Fibroblast of lung (primary cell): ENCODE measurements at regions not wholly inside any gene's neighbourhood (a gene's known extent, or its start where the extent isn't known, plus 50 kb on each side); places are given as distances from the start of the nearest gene placed in this dataset.

Source experiments
- EZH2 ChIP-seq: IDR thresholded peaks from 2 replicates; pipeline ENCODE4 v1.5.1; 2012; ENCODE audit warnings: low read length, control low read depth, mild to moderate bottlenecking; ENCODE audit errors: missing control alignments
- TF ChIP-seq, protein P1 (sequence below), 2 donors: IDR thresholded peaks in 1 of 2; conservative IDR thresholded peaks in 1 of 2; 1 replicate in 1 of 2; 2 replicates in 1 of 2; pipeline ENCODE4 v1.5.1; 2011 to 2012; ENCODE audit warnings: low read length in 2 of 2, control low read depth in 1 of 2, inconsistent platforms in 1 of 2, low read depth in 1 of 2, mild to moderate bottlenecking in 1 of 2

DNA sequence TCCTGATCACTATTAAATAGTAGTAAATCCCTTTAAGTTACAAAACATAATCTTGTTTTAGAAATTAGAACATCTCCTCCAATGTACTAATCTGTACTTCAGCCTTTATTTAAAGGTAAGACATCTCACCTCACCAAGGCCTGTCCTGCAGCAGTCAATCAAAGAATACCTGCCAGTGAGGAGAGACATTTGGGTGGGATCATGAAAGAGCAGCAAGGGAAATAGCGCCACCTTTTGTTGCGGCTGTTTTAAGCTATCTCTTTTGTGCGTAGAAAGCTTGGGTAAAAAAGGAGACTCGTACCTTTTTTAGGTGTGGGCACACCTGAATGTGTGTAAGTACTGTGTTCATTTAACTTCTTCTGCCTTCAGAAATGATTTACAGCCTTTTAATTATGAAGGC is 117.8 kb upstream of the TMTC1 start:
- TF ChIP-seq, protein P1, sequence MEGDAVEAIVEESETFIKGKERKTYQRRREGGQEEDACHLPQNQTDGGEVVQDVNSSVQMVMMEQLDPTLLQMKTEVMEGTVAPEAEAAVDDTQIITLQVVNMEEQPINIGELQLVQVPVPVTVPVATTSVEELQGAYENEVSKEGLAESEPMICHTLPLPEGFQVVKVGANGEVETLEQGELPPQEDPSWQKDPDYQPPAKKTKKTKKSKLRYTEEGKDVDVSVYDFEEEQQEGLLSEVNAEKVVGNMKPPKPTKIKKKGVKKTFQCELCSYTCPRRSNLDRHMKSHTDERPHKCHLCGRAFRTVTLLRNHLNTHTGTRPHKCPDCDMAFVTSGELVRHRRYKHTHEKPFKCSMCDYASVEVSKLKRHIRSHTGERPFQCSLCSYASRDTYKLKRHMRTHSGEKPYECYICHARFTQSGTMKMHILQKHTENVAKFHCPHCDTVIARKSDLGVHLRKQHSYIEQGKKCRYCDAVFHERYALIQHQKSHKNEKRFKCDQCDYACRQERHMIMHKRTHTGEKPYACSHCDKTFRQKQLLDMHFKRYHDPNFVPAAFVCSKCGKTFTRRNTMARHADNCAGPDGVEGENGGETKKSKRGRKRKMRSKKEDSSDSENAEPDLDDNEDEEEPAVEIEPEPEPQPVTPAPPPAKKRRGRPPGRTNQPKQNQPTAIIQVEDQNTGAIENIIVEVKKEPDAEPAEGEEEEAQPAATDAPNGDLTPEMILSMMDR (conservative IDR thresholded peaks at IDR 0.05 in 1 of 2, IDR thresholded peaks at IDR 0.05 in 1 of 2; ENCODE audit: low read depth in 1 of 2, low read length in 2 of 2) = no peak
- TF ChIP-seq EZH2 = no peak
